Astrocyte (in vitro differentiated cells and primary cell): ENCODE measurements at regions not wholly inside any gene's neighbourhood (a gene's known extent, or its start where the extent isn't known, plus 50 kb on each side); places are given as distances from the start of the nearest gene placed in this dataset.

Experiments used
- DNase-seq: peaks from one replicate; pipeline ENCODE4 v3.0.0-alpha.2; 2010; ENCODE audit warnings: low read depth
- FAIRE-seq: peaks from 2 replicates; lab custom pipeline; 2011; peaks lifted over from hg19 to GRCh38; lab: Jason Lieb, UNC
- H2AFZ ChIP-seq: 2 replicates; pipeline ENCODE4 v1.6.0; 2012; ENCODE audit warnings: low read depth, low read length, inconsistent platforms
- H3K27ac ChIP-seq: 2 replicates; pipeline ENCODE4 v1.5.1; 2011; ENCODE audit warnings: low read depth, low read length, inconsistent platforms
- H3K27me3 ChIP-seq: 2 replicates; pipeline ENCODE4 v1.6.0; 2011; ENCODE audit warnings: low read length, inconsistent platforms; ENCODE audit not compliant: insufficient read depth
- H3K36me3 ChIP-seq: 2 replicates; pipeline ENCODE4 v1.5.1; 2011; ENCODE audit warnings: low read length, inconsistent platforms; ENCODE audit not compliant: insufficient read depth
- H3K4me1 ChIP-seq: 2 replicates; pipeline ENCODE4 v1.5.1; 2011; ENCODE audit warnings: low read length, inconsistent platforms; ENCODE audit not compliant: insufficient read depth
- H3K4me2 ChIP-seq: 2 replicates; pipeline ENCODE4 v1.6.0; 2012; ENCODE audit warnings: low read length, inconsistent platforms
- H3K4me3 ChIP-seq: 2 replicates; pipeline ENCODE4 v1.5.1; 2011; ENCODE audit warnings: low read depth, mild to moderate bottlenecking, low read length, inconsistent platforms; ENCODE audit not compliant: insufficient read depth
- H3K79me2 ChIP-seq: 2 replicates; pipeline ENCODE4 v1.6.0; 2012; ENCODE audit warnings: mild to moderate bottlenecking, low read length, inconsistent platforms; ENCODE audit not compliant: insufficient read depth
- H3K9ac ChIP-seq: 2 replicates; pipeline ENCODE4 v1.6.0; 2012; ENCODE audit warnings: mild to moderate bottlenecking, low read length, inconsistent platforms
- H3K9me3 ChIP-seq: 2 replicates; pipeline ENCODE4 v1.5.1; 2012; ENCODE audit warnings: low read depth, mild to moderate bottlenecking, low read length, inconsistent platforms; ENCODE audit not compliant: insufficient read depth
- H4K20me1 ChIP-seq: 2 replicates; pipeline ENCODE4 v1.6.0; 2012; ENCODE audit warnings: low read length, inconsistent platforms; ENCODE audit not compliant: insufficient read depth
- H3K27ac Mint-ChIP-seq: one replicate; pipeline ENCODE4 v1.8.0; 2021; ENCODE audit warnings: mild to moderate bottlenecking, mixed read lengths; ENCODE audit not compliant: unreplicated experiment
- H3K27me3 Mint-ChIP-seq: one replicate; pipeline ENCODE4 v1.8.0; 2021; ENCODE audit warnings: low read depth, mixed read lengths; ENCODE audit not compliant: unreplicated experiment
- H3K36me3 Mint-ChIP-seq: one replicate; pipeline ENCODE4 v1.8.0; 2021; ENCODE audit warnings: low read depth, mixed read lengths; ENCODE audit not compliant: unreplicated experiment
- H3K4me1 Mint-ChIP-seq: one replicate; pipeline ENCODE4 v1.8.0; 2021; ENCODE audit warnings: low read depth, mixed read lengths; ENCODE audit not compliant: unreplicated experiment
- H3K4me3 Mint-ChIP-seq: one replicate; pipeline ENCODE4 v1.8.0; 2021; ENCODE audit warnings: mild to moderate bottlenecking, moderate library complexity, mixed read lengths; ENCODE audit not compliant: unreplicated experiment
- H3K9me3 Mint-ChIP-seq: one replicate; pipeline ENCODE4 v1.8.0; 2021; ENCODE audit warnings: mild to moderate bottlenecking, mixed read lengths; ENCODE audit not compliant: unreplicated experiment
- EZH2 ChIP-seq: IDR thresholded peaks from 2 replicates; pipeline ENCODE4 v1.6.1; 2012; ENCODE audit warnings: mild to moderate bottlenecking, low read length, inconsistent platforms; ENCODE audit not compliant: insufficient read depth
- TF ChIP-seq, protein P1 (sequence below): IDR thresholded peaks from 2 replicates; pipeline ENCODE4 v1.5.1; 2011; ENCODE audit warnings: low read depth, mild to moderate bottlenecking, inconsistent platforms, low read length, moderate library complexity; ENCODE audit not compliant: insufficient read depth

DNA sequence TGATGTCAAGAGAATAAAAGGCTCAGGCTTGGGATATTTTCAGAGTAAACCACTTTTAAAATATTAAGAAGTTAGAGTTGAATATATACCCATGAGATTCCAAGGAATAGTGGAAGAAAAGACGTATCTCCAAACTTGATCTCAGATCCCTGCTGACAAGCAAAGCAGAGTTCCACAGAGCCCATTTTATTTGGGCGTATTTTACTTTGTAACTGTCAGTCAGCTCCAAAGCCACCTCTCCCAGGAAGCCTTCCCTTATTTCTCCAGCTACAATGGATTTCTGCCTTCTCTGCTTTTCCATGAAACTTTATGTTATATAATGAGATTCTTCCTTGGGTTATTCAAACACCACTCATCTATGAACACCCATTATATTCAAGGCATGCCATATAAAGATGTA, 295.7 kb downstream of the FZD1 start:
- H3K36me3 Mint-ChIP-seq = peaks cover 2% of the 10 kb centered on the region
- FAIRE-seq = no peak
- no peak overlapping the region for H3K4me3 Mint-ChIP-seq
- no peak overlapping the region for H3K4me3 ChIP-seq
- H3K4me2 ChIP-seq = no peak overlapping the region
- no peaks in the 10 kb centered on the region for H3K9me3 Mint-ChIP-seq
- no peaks in the 10 kb centered on the region for H3K27me3 Mint-ChIP-seq
- no peak overlapping the region for H3K9ac ChIP-seq
- DNase-seq = no peak
- no peaks in the 10 kb centered on the region for H3K36me3 ChIP-seq
- H3K27ac Mint-ChIP-seq = no peak overlapping the region
- peaks cover 12% of the 10 kb centered on the region for H3K4me1 ChIP-seq
- H3K79me2 ChIP-seq = no peaks in the 10 kb centered on the region
- peaks cover 19% of the 10 kb centered on the region for H3K4me1 Mint-ChIP-seq
- no peak overlapping the region for H3K27ac ChIP-seq
- H4K20me1 ChIP-seq = no peaks in the 10 kb centered on the region
- H3K9me3 ChIP-seq = no peaks in the 10 kb centered on the region
- TF ChIP-seq, protein P1, sequence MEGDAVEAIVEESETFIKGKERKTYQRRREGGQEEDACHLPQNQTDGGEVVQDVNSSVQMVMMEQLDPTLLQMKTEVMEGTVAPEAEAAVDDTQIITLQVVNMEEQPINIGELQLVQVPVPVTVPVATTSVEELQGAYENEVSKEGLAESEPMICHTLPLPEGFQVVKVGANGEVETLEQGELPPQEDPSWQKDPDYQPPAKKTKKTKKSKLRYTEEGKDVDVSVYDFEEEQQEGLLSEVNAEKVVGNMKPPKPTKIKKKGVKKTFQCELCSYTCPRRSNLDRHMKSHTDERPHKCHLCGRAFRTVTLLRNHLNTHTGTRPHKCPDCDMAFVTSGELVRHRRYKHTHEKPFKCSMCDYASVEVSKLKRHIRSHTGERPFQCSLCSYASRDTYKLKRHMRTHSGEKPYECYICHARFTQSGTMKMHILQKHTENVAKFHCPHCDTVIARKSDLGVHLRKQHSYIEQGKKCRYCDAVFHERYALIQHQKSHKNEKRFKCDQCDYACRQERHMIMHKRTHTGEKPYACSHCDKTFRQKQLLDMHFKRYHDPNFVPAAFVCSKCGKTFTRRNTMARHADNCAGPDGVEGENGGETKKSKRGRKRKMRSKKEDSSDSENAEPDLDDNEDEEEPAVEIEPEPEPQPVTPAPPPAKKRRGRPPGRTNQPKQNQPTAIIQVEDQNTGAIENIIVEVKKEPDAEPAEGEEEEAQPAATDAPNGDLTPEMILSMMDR = no peak
- no peak for TF ChIP-seq EZH2
- H2AFZ ChIP-seq = no peak overlapping the region
- no peaks in the 10 kb centered on the region for H3K27me3 ChIP-seq

DNA sequence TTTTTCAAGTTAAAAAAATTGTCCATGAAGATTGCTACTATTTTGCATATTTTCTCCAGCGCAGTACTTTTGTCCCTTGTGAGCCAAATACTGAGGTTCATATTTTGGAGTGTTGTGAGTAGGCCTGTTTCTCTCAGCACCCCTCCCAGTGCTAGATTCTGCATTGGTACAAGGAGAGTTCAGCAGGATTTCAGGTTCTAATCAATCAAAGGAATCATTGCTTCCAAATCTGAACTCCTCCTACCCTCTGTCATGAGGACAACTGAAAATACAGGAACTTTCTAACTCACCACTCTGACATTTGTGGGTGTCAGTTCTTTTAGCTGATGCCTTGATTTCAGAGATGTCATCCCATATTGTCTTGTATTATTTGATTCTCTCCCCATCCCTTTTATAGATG, 299.9 kb downstream of the FZD1 start:
- H3K36me3 Mint-ChIP-seq = no peaks in the 10 kb centered on the region
- no peak overlapping the region for H2AFZ ChIP-seq
- H3K9me3 Mint-ChIP-seq = no peaks in the 10 kb centered on the region
- H3K27me3 Mint-ChIP-seq = no peaks in the 10 kb centered on the region
- H3K36me3 ChIP-seq = no peaks in the 10 kb centered on the region
- no peak overlapping the region for H3K4me3 ChIP-seq
- no peaks in the 10 kb centered on the region for H3K9me3 ChIP-seq
- no peaks in the 10 kb centered on the region for H3K27me3 ChIP-seq
- no peak overlapping the region for H3K4me3 Mint-ChIP-seq
- no peaks in the 10 kb centered on the region for H4K20me1 ChIP-seq
- no peak overlapping the region for H3K27ac ChIP-seq
- FAIRE-seq = no peak
- H3K9ac ChIP-seq = no peak overlapping the region
- peaks cover 2% of the 10 kb centered on the region for H3K4me1 ChIP-seq
- no peak for DNase-seq
- H3K27ac Mint-ChIP-seq = no peak overlapping the region
- TF ChIP-seq, protein P1 = no peak
- no peak for TF ChIP-seq EZH2
- H3K4me2 ChIP-seq = no peak overlapping the region
- H3K79me2 ChIP-seq = no peaks in the 10 kb centered on the region
- H3K4me1 Mint-ChIP-seq = peaks cover 3% of the 10 kb centered on the region

DNA sequence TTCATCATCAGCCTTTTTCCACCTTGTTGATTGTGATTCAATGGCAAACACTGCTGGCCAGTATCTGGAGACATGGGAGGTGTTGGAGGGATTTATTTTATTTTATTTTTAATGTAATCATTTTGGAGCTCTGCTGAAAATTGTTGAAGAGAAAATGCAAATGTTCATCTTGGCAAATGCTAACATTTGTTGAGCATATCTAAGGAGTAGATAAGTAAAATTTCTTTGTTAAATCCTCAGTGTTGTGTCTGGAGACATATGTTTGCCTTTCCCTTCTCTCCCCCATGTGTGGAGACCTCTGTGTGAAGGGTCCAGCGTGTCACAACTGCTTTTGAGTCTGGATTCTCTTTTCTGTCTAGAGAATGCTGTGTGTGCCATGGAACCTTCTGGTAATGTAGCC, 300.3 kb downstream of the FZD1 start:
- H3K4me3 Mint-ChIP-seq = no peak overlapping the region
- no peaks in the 10 kb centered on the region for H3K9me3 ChIP-seq
- H2AFZ ChIP-seq = no peak overlapping the region
- H3K27ac ChIP-seq = no peak overlapping the region
- no peaks in the 10 kb centered on the region for H3K36me3 ChIP-seq
- no peak overlapping the region for H3K27ac Mint-ChIP-seq
- no peak for TF ChIP-seq EZH2
- TF ChIP-seq, protein P1 = no peak
- H3K79me2 ChIP-seq = no peaks in the 10 kb centered on the region
- no peak overlapping the region for H3K9ac ChIP-seq
- H3K4me2 ChIP-seq = no peak overlapping the region
- peaks cover 2% of the 10 kb centered on the region for H3K4me1 ChIP-seq
- peaks cover 3% of the 10 kb centered on the region for H3K4me1 Mint-ChIP-seq
- DNase-seq (no peak), FAIRE-seq (no peak)
- H3K36me3 Mint-ChIP-seq = no peaks in the 10 kb centered on the region
- H3K27me3 Mint-ChIP-seq = no peaks in the 10 kb centered on the region
- H4K20me1 ChIP-seq = no peaks in the 10 kb centered on the region
- H3K4me3 ChIP-seq = no peak overlapping the region
- no peaks in the 10 kb centered on the region for H3K9me3 Mint-ChIP-seq
- H3K27me3 ChIP-seq = no peaks in the 10 kb centered on the region
